WTC11 (cell line): ENCODE measurements at regions not wholly inside any gene's neighbourhood (a gene's known extent, or its start where the extent isn't known, plus 50 kb on each side); places are given as distances from the start of the nearest gene placed in this dataset.

ENCODE experiments used
- ATAC-seq: fragments of 200-7000 bp; cut with Tn5 transposase; 2 replicates; pipeline ENCODE4 v1.10.0; 2021; ENCODE audit warnings: mild to moderate bottlenecking, moderate library complexity
- CTCF ChIA-PET: fragments of 300-600 bp; sonication (Branson Sonifier 250); formaldehyde crosslinking; loops from one replicate; lab custom pipeline; 2021; ENCODE audit warnings: antibody characterized with exemption; lab: Charles Lee
- POLR2A ChIA-PET: fragments of 350-600 bp; sonication (Branson Sonifier 250); formaldehyde crosslinking; loops from one replicate; lab custom pipeline; 2021; ENCODE audit warnings: antibody characterized with exemption; lab: Charles Lee
- DNase-seq: peaks from one replicate; pipeline ENCODE4 v3.0.0; 2021; ENCODE audit warnings: low spot score
- H3K27ac Mint-ChIP-seq: 2 replicates; pipeline ENCODE4 v1.8.0; 2021; ENCODE audit warnings: mixed read lengths
- H3K27me3 Mint-ChIP-seq: 2 replicates; pipeline ENCODE4 v1.8.0; 2021; ENCODE audit warnings: low read depth, mild to moderate bottlenecking, moderate library complexity, mixed read lengths
- H3K36me3 Mint-ChIP-seq: 2 replicates; pipeline ENCODE4 v1.8.0; 2021; ENCODE audit warnings: mixed read lengths
- H3K4me1 Mint-ChIP-seq: 2 replicates; pipeline ENCODE4 v1.8.0; 2022; ENCODE audit warnings: mixed read lengths
- H3K4me3 Mint-ChIP-seq: 2 replicates; pipeline ENCODE4 v1.8.0; 2021; ENCODE audit warnings: mild to moderate bottlenecking, moderate library complexity, mixed read lengths
- H3K9me3 Mint-ChIP-seq: 2 replicates; pipeline ENCODE4 v1.8.0; 2021; ENCODE audit warnings: mixed read lengths
- AFF4 ChIP-seq: sonication (generic); formaldehyde crosslinking; IDR thresholded peaks from 2 replicates; pipeline ENCODE4 v1.8.1; 2023; ENCODE audit warnings: mild to moderate bottlenecking, missing genetic modification reagents, borderline replicate concordance
- ARID4B ChIP-seq: sonication (generic); formaldehyde crosslinking; IDR thresholded peaks from 2 replicates; pipeline ENCODE4 v1.8.0; 2023; ENCODE audit warnings: missing genetic modification reagents, mild to moderate bottlenecking, borderline replicate concordance
- E2F1 ChIP-seq: sonication (generic); formaldehyde crosslinking; IDR thresholded peaks from 2 replicates; pipeline ENCODE4 v1.8.0; 2022; ENCODE audit warnings: mild to moderate bottlenecking, missing genetic modification reagents
- E2F4 ChIP-seq: sonication (generic); formaldehyde crosslinking; IDR thresholded peaks from 2 replicates; pipeline ENCODE4 v1.8.1; 2022; ENCODE audit warnings: low read depth, mild to moderate bottlenecking, moderate library complexity, missing genetic modification reagents, borderline replicate concordance
- E2F5 ChIP-seq: sonication (generic); formaldehyde crosslinking; IDR thresholded peaks from 2 replicates; pipeline ENCODE4 v1.8.1; 2022; ENCODE audit warnings: mild to moderate bottlenecking, moderate library complexity, missing genetic modification reagents
- ELF4 ChIP-seq: sonication (generic); formaldehyde crosslinking; IDR thresholded peaks from 2 replicates; pipeline ENCODE4 v1.8.1; 2022; ENCODE audit warnings: low read depth, mild to moderate bottlenecking, moderate library complexity, missing genetic modification reagents
- EMX1 ChIP-seq: fragments of 250-450 bp; sonication (Bioruptor Pico); IDR thresholded peaks from 2 replicates; pipeline ENCODE4 v1.8.0; 2021; ENCODE audit warnings: mild to moderate bottlenecking
- FOXK1 ChIP-seq: sonication (generic); formaldehyde crosslinking; IDR thresholded peaks from 2 replicates; pipeline ENCODE4 v1.8.0; 2022; ENCODE audit warnings: mild to moderate bottlenecking, moderate library complexity, missing genetic modification reagents
- GABPB1 ChIP-seq: sonication (generic); formaldehyde crosslinking; IDR thresholded peaks from 2 replicates; pipeline ENCODE4 v1.8.1; 2023; ENCODE audit warnings: mild to moderate bottlenecking, missing genetic modification reagents
- MAX ChIP-seq: sonication (generic); formaldehyde crosslinking; IDR thresholded peaks from 2 replicates; pipeline ENCODE4 v1.8.0; 2022; ENCODE audit warnings: mild to moderate bottlenecking, missing genetic modification reagents
- MLX ChIP-seq: sonication (generic); formaldehyde crosslinking; IDR thresholded peaks from 2 replicates; pipeline ENCODE4 v1.8.1; 2023; ENCODE audit warnings: mild to moderate bottlenecking, missing genetic modification reagents, moderate library complexity
- NR2C2 ChIP-seq: sonication (generic); formaldehyde crosslinking; IDR thresholded peaks from 2 replicates; pipeline ENCODE4 v1.8.0; 2022; ENCODE audit warnings: mild to moderate bottlenecking, missing genetic modification reagents
- PREB ChIP-seq: sonication (generic); formaldehyde crosslinking; IDR thresholded peaks from 2 replicates; pipeline ENCODE4 v1.8.1; 2022; ENCODE audit warnings: mild to moderate bottlenecking, missing genetic modification reagents, moderate library complexity, borderline replicate concordance
- TCF7 ChIP-seq: sonication (generic); formaldehyde crosslinking; IDR thresholded peaks from 2 replicates; pipeline ENCODE4 v1.8.0; 2022; ENCODE audit warnings: mild to moderate bottlenecking, low read depth, missing genetic modification reagents, moderate library complexity
- ZNF263 ChIP-seq: sonication (generic); formaldehyde crosslinking; IDR thresholded peaks from 2 replicates; pipeline ENCODE4 v1.8.1; 2022; ENCODE audit warnings: low read depth, mild to moderate bottlenecking, moderate library complexity, missing genetic modification reagents
- ZNF425 ChIP-seq: fragments of 250-450 bp; sonication (Bioruptor Pico); conservative IDR thresholded peaks from 2 replicates; pipeline ENCODE4 v1.9.0; 2021; ENCODE audit warnings: mild to moderate bottlenecking
- ZNF671 ChIP-seq: fragments of 250-450 bp; sonication (Bioruptor Pico); IDR thresholded peaks from 2 replicates; pipeline ENCODE4 v1.8.0; 2021; ENCODE audit warnings: mild to moderate bottlenecking

GRCh38 chr4:173852775-173853174 lies 322.7 kb upstream of the HAND2 start (continued):
- TF ChIP-seq ARID4B (CRISPR knock-in tag): no peak
- no peak for TF ChIP-seq GABPB1 (CRISPR knock-in tag)
- no peak for TF ChIP-seq E2F5

- DNase-seq (no peak), ATAC-seq (no peak)
- Mint-ChIP-seq H3K36me3 (peaks cover 13% of the 10 kb centered on the region), H3K27me3 (no peaks in the 10 kb centered on the region), H3K4me1 (no peaks in the 10 kb centered on the region), H3K4me3 (no peak overlapping the region), H3K9me3 (peaks cover 15% of the 10 kb centered on the region), H3K27ac (no peak overlapping the region)
- ChIA-PET POLR2A (no interaction called here), CTCF (no interaction called here)
- no peak for TF ChIP-seq ELF4 (CRISPR knock-in tag)
- no peak for TF ChIP-seq E2F4 (CRISPR knock-in tag)
- no peak for TF ChIP-seq MAX (CRISPR knock-in tag)
- no peak for TF ChIP-seq AFF4 (CRISPR knock-in tag)
- no peak for TF ChIP-seq EMX1 (CRISPR knock-in tag)
- no peak for TF ChIP-seq ZNF425
- no peak for TF ChIP-seq MLX (CRISPR knock-in tag)
- TF ChIP-seq TCF7 (CRISPR knock-in tag): no peak
- TF ChIP-seq FOXK1 (CRISPR knock-in tag): no peak
- no peak for TF ChIP-seq ZNF263 (CRISPR knock-in tag)
- TF ChIP-seq E2F1 (CRISPR knock-in tag): no peak
- no peak for TF ChIP-seq NR2C2 (CRISPR knock-in tag)
- no peak for TF ChIP-seq ZNF671 (CRISPR knock-in tag)
- TF ChIP-seq PREB (CRISPR knock-in tag): no peak
These were observed 315.6 kb upstream of the HAND2 start for GRCh38 chr4:173845580-173845979.
